HPDE6-E6E7 (cell line): ENCODE measurements at regions not wholly inside any gene's neighbourhood (a gene's known extent, or its start where the extent isn't known, plus 50 kb on each side); places are given as distances from the start of the nearest gene placed in this dataset.

Source experiments
- DNase-seq: peaks from one replicate; pipeline ENCODE4 v3.0.0; 2011; ENCODE audit warnings: missing footprints; ENCODE audit errors: extremely low spot score

DNA sequence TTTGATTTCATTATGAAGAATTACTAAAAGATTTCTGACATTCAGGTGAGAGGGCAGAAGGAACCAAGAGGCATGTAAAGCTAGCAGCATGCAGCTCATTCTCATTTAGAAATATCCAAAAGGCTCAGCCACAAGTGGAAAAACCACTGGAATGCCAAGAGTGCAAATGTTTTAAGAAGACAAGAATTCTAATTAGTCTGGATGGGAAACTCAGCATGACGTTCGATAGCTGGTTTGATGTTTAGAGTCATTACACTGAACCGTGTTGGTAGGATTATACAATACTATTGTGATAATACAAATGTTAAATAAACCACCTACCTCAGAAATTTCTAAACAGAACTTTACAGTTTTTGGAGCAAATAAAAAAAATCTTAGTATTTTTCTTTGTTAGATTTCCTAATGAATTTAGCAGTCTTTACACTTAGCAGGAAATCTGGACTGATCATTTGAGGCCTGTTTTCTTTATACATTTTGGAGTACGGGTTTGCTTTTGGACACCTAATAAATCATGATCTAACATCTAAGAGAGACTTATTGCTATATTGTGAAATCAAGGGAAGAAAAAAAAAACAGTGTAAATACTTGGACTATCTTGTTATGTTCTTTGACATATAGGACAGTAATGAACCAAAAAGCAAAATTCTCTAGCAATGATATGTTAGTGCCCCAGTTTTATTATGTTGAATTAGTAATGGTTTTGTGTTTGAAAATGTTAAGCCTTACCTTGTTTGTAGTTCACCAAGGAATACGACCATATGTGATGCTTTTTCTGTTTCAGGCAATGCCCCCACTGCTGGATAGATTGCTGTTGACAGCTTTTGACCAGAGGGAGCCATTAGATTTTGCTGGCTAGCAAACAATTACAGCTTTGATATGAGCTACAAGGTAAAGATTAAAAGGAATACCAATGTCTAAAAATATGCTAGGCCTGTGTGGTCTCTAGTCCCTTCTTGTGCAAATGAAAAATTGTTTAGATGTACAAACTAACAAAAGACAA, 354.1 kb upstream of the SEMA3A start:
- DNase-seq, result no peak

DNA sequence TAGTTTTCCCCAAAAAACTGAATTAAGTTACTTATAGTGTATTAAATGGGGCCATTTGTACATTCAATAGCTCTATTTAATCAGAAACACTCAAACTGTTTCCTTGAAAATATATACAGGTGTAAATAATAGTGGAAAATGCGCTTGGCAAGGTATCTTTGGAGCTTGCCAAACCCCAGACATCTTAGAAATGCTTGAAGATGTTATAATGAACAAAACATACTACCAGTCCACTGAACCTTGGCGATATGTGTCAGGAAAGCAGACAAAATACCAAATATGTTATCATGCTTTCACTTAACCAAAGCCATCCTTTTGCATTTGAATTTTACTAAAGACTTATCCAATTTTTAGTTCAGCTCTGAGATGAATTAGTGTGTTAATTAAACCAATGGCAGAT, 352.7 kb upstream of the SEMA3A start:
- DNase-seq, result no peak

DNA sequence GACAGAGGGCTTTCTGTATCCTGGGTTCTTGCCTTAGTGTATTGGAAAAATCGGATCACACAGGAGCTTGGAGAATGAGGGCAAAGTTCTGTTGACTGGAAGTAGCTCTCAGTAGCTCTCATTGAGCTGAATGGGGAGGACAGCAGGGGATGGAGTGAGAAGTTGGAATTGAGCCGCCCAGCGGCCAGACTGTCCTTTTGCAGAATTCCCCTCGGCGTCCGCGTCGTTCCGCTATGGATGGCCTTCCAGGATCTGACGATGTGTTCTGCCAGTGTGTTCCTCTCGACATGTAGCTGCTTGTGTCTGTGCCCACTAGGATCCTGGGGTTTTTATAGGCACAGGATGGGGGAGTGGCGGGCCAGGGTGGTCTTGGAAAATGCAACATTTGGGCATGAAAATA, 351.8 kb upstream of the SEMA3A start:
- DNase-seq, result no peak

DNA sequence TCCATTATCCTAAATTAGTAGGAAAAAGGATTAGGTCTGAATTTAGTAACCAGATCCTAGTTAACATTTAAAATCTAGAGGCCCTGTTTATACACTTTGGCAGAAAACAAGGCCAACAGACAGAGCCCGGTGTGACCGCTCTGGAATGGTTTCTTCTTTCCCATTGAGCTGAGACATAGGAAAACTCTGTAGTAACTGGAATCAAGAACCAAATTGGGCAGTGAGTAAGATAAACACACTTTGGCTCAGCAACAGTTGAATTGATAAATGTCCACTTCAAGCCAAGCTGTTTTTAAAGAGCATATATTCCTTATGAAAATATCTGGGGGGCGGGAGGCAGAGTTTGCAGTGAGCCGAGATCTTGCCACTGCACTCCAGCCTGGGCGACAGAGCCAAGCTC, 343.7 kb upstream of the SEMA3A start:
- no peak for DNase-seq

DNA sequence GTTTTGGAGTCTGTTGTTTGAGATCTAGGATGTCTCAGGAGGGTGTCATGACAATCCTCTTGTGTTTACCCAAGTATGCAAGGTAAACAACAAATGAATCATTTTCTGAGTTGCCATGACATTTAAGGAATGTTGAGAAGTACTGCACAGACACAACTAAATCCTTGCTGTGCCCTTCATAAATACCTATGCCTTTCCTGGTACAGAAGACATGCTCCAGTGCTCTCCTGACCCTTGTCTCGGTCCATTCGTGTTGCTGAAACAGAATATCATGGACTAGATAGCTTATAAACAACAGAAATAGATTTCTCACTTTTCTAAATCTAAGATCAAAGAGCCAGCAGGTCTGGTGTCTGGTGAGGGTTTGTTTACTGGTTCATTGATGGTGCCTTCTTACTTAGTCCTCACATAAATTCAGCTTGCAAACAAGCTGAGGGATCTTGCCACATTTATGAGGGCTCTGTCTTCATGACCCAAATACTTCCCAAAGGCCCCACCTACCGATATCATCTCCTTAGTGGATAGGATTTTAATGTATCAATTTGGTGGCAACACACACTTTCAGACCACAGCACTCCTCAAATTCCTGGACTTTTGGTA, 341.8 kb upstream of the SEMA3A start:
- peak; percentile 3 for DNase-seq

DNA sequence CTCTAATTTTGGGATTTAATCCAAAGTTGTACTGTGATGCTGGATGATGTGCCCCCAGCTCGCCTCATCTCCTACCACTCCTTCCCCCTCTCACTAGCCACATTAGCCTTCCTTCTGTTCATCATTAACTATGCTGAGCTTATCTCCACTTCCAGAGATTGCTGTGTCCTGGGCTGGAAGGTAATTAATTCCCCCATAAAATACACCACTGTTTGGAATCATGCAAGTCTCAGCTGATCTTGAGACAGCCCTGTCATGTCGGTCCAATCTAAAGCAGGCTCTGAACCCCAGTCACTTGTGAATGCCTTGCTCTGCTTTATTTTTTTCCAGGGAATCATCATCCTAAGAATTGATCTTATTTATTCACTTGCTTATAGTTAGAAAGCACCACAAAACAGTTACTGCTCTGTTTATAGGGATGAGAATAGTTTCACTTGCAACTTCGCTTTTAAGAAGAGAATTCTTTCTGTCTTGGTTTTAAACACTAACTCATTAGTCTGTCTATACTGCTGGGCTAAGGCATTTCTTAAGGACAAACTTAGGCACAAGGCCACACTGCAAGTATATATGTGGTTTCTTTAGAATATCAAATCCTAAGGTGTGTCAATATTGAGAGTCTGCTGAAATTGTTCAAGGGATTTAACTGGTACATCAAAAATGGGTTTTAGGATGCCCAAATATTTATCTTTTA, 341.1 kb upstream of the SEMA3A start:
- DNase-seq, result no peak

DNA sequence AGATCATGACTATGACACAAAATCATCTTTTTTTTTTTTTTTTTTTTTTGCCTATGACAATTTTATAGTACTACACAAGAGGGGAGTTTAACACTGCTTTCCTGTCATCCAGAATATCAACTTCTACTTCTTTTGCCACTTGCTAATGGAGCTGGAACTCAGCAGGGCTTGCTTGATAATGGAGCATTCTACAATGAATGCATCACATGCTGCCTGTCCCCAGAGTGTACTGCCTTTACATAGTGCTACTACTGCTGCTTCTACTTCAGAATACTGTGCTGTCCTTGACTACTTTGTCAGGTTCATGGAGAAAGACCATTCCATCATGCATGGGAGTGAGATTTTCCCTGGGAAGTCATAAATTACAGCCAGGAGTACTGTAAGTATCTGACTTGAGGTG, 338.6 kb upstream of the SEMA3A start:
- no peak for DNase-seq

DNA sequence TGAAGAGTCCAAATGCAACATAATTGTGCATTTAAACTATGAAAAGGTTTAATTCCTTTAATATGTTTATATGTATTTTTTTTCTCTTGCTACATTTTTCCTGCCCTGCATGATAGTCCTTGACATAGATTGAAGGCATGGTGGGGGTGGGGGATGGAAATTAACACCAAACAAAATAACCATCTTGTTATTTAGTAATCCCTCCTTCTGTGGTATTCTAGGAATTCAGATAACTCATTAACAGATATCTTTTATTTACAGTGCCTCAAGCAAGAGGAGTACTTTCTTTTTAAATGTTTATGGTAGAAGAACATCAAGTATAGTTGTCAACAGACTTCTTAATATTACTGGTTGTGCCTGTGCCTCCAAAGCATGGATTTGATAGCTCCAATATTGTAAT, 337.6 kb upstream of the SEMA3A start:
- DNase-seq, result no peak

DNA sequence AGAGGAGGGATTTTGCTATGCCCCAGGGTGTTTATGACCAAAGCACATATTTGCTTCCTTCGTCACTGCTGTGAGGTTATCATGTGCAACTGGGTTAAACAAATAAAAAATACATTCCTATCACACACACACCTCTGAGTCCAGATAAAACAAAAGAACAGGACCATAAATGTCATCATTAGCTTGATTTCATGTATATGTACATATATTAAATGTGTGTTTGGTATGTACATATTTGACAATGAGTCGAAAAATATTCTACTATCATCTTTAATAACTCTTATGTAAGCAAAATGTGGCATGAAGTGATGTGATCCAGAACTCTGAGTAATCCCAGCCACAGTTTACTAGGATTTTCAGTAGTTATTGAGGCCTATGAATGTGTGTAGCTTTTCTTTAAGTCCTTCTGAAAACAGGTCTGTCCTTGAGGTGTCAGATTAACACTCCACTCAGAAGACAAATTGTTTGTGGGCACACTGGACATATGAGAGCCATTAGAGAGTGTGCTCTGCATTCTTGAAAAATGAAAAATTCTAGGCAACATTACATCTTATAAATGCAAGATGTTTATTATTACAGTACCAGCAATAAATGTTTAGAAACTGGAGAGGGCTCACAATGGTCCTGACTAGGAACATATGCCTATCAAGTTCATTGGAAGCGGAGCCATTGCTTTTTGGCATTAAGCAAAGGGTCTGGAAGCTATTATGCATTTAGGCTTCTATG, 335.1 kb upstream of the SEMA3A start:
- DNase-seq, result peak; percentile 16

DNA sequence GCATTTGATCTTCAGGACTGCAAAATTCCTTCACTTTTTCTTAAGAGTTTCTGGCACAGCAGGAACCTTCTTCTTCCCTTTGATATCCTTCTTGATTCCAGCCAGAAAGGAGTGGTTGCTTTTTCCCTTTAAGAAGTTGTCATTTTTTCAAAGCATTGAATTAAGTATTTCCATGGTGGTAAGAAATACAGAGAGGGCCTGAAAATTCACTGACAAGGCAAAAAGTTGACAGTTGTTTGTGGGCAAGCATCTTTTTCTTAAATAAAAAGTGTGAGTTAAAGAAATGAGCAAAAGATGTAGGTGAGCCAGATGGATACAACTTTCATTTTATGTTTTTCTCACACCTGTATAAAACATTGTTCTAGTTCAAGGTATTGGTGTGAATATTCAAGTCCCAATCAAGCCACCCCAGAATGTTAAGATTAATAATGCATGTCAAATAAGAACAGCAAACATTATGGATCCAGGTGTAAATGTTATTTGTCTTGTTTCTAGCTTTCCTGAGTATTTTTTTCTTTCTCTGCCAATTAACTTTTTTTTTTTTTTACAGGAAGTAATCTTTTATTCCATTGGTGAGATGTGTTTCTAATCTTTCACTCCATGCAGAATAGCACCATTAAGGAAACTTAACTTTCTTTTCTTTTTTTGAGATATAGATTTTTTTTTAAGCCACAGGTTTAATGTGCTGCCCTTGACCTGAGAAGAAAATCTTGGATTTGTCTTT, 334.3 kb upstream of the SEMA3A start:
- DNase-seq, result no peak

DNA sequence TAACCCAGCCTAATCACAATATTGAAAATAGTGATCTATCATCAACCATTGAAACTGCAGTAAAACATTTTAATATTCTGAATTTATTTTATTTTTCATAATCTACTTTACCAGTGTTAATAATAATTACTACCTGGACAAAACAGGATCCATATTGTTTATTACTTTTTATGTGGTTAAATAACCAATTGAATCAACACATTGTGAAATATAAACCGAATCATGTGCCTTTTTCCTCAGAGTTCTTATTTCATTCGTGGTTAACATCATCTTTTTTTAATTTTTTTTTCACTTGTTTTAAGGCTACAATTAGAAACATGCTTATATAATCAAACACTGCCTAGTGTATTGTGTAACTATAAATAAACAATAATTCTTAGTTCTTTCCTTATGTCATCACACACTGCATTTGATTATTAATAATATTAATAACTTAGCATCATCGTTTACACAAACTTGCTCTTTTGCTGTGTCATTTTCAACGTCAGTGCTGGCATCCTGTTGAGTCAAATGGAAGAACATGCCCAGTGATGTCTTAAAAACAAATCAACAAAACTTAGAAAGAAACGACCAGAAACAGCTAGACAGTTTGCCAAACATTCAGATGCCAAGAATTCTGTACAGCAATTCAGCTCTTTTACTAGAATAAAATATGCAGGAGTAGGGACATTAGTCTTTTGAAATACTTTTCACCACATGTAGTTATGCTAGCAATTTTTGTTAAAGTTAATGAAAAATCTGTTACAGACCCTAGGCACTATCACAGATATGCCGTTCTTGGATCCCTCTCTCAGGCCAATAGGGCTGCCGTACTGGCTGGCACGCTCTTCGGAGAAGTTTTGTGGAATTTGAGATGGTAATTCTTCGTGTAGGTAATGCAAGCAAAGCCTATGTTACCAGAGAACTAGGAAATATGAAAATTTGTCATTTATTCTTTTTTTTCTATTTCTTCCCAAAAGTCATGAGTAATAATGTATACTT, 330.4 kb upstream of the SEMA3A start:
- DNase-seq, result no peak

DNA sequence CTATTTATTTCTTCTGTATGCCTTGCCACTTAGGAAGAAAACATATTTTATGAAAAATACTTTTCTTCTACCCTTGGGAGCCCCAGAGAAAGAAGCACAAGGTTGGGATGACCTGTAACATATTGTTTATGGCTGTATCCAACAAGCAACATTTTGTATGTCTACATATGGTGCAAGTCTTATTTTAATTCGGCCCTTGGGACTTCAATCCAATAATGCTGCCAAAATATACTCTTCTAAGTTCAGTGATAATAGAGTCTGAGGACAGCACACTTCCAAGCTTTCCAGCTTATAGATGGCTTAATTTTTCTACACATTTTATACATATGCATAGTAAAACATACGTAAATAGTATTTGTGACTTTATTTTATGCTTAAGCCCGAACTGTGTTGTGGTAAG, 318.5 kb upstream of the SEMA3A start:
- no peak for DNase-seq

DNA sequence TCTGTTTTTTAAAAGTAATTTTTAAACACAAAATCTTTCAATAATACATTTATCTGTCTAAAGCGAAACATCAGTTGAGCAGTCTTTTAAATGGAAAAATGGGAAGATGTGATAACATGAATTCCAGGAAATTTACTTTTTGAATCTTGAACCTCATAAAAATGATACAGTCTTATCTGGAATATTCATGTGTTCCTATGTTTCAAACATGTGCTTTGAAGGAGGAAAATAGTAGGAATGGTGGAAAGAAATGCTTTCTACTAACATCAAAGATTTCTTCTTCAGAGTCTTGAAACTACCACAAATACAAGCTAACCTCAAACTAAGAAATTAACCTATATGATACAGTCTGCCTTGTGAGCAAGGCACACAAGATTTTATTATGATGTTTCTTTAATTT, 317.5 kb upstream of the SEMA3A start:
- DNase-seq, result no peak

DNA sequence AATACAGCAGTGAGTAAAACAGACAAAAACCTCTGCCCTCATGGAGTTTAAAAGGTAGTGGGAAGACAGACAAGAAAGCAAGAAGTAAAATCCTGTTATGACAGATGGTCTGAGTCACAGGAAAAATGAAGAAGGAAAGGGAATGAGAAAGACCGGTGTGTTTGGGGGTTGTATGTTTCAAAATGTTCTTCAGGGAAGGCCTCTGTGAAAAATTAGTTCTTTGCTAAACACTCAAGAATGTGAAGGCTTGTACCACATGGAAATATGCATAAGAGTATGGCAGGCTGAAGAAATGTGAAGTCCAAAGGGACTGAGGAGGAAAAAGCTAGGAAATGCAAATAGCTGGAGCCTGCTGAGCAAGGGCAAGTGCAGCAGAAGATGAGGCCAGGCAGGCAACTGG, 315.9 kb upstream of the SEMA3A start:
- no peak for DNase-seq

DNA sequence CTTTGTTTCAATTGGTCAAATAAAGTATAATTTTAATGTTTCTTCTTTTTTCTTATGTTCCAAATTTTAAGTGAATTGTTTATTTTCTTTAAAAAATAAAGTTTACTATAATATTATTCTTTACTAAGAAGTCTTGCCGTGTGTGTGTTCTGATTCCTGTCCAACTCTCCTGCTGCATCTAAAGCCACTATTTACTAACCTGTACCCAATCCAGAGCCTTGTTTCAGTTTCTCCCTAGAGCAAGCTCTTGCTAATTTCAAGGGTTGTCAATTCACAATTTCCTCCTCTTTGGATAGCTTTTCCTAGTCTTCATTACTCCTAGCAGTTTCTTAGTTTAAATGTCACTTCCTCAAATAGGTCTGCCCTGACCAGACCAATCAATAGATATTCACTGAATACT, 314.9 kb upstream of the SEMA3A start:
- no peak for DNase-seq

DNA sequence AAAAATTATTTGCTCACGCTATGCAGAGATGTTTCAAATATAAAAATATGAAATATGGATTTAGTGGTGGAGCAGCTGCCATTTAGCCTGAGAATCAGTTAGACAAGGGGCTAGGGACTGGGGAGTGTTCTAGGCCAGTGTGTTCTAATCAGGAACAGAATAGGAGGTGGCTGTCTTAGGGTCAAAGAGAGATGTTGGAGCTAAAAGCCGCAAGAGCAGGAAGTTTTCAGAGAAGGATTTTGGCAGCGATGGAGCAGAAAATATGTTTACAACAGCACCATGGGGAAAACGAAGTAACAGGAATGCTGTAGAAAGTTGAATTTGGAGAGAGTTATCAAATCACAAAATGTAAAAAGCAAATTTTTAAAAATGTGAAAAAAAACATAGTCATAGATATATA, 314.0 kb upstream of the SEMA3A start:
- DNase-seq, result no peak

DNA sequence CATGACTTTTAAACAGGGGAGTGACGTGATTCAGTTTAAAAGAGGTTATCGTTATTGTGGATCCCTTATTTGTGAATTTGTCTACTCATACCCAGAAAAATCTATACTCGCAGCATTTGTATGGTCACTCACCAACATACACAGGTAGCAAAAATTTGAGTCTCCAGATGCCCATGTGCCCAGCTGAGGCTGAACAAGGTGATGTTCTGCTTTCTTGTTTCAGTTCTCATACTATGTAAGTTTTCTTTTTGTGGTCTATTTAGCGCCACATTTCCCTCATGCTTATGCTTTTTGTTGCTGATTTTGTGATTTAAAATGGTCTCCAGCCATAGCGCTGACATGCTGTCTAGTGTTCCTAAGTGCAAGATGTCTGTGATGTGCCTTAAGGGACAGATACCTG, 312.9 kb upstream of the SEMA3A start:
- no peak for DNase-seq

DNA sequence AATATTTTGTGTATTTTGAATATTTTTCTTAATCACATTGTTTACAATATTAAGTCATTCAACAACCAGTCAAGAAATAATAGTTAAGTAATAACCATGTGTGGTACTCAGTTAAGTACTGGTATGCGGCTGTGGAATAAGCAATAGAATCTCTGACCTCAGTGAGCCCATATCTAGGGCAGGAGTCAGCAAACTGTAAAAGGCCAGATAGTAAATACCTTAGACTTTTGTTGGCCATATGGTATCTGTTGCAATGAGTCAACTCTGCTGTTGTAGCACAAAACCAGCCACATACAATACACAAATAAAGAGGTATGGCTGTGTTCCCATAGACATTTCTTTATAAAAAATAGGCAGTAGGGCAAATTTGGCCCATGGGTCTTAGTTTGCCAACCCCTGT, 311.6 kb upstream of the SEMA3A start:
- DNase-seq, result no peak

DNA sequence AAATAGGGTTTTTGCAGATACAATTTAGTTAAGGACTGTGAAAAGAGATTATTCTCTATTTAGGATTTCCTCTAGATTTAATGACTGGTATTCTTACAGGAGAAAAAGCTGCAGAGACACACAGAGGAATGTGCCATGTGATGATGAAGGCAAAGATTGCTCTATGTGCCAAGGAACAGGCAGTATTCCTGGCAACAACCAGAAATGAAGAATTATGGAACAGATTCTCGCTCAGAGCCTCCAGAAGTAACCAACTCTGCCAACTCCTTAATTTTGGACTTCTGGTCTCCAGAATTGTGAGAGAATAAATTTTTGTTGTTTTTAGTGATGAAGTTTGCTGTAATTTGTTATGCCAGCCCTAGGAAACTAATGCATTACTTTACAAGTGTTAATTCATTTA, 307.6 kb upstream of the SEMA3A start:
- no peak for DNase-seq

DNA sequence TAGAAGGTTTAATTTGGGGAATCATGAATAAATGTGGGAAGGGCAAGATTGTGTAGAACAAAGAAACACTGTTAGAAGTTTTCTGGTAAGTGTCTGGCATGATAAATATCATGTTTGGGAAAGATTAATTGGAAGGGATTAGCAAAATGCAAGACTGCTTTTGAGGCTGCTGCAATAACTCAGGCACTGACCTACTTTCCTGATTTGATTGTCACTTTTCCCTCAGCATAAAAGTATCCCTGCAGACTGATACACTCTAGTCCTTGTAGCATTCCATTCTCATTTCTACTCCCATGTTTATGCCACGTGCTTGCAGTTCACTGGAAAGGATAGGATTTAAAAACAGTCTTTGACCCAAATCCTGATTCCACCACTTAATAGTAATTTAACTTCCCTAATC, 303.3 kb upstream of the SEMA3A start:
- DNase-seq, result no peak
